ENCODE measurements at regions not wholly inside any gene's neighbourhood (a gene's known extent, or its start where the extent isn't known, plus 50 kb on each side); places are given as distances from the start of the nearest gene placed in this dataset.

DNA sequence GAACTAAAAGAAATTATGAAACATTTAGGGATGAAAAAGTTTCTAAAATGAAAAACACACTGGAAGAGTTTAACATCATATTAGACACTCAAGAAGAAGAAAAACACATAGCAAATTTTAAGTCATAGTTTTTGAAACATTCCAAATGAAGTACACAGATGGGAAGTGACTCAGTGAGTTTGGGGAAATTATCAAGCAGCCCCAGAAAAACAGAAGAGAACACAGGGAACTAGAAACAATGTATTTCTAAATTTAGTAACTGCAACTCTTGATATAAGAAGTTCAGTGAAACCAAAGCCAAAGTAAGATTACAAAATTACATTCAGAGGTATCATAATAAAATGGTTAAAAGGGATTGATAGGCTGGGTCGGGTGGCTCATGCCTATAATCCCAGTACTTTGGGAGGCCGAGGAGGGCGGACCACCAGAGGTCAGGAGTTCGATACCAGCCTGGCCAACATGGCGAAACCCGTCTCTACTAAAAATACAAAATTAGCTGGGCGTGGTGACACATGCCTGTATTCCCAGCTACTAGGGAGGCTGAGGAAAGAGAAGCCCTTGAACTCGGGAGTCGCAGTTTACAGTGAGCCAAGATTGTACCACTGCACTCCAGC lies 461.2 kb downstream of the KCTD8 start:
- TF ChIP-seq POLR2AphosphoS5 (IDR thresholded peaks at IDR 0.05) (no peak), POLR2A (IDR thresholded peaks at IDR 0.05) (no peak)
- TF ChIP-seq, protein P1, sequence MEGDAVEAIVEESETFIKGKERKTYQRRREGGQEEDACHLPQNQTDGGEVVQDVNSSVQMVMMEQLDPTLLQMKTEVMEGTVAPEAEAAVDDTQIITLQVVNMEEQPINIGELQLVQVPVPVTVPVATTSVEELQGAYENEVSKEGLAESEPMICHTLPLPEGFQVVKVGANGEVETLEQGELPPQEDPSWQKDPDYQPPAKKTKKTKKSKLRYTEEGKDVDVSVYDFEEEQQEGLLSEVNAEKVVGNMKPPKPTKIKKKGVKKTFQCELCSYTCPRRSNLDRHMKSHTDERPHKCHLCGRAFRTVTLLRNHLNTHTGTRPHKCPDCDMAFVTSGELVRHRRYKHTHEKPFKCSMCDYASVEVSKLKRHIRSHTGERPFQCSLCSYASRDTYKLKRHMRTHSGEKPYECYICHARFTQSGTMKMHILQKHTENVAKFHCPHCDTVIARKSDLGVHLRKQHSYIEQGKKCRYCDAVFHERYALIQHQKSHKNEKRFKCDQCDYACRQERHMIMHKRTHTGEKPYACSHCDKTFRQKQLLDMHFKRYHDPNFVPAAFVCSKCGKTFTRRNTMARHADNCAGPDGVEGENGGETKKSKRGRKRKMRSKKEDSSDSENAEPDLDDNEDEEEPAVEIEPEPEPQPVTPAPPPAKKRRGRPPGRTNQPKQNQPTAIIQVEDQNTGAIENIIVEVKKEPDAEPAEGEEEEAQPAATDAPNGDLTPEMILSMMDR (IDR thresholded peaks at IDR 0.05 in 8 of 11, conservative IDR thresholded peaks at IDR 0.05 in 3 of 11), result no peak
